ENCODE measurements at regions not wholly inside any gene's neighbourhood (a gene's known extent, or its start where the extent isn't known, plus 50 kb on each side); places are given as distances from the start of the nearest gene placed in this dataset.

DNA sequence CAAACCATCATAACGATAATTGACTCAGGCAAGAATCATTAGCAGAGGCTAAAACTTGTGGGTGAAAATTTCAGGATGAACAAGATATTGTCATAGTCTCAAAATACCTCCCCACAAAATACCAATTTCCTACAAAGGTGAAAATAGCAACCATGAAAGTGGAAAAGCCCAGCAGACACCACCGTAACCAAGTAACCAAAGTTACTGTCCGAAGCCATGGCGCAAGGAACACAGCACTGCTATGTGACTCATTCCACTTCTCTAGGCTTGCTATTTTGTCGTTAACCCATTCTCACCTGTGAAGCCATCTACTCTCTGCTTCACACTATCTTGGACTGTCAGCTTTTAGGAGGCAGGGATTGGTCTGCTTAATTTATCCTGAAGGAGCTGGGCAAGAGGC is 113.8 kb upstream of the CACUL1 start (continued):
- TF ChIP-seq CTCF (IDR thresholded peaks at IDR 0.05 in 2 of 3, conservative IDR thresholded peaks at IDR 0.05 in 1 of 3; ENCODE audit: borderline replicate concordance in 1 of 3, insufficient read depth in 1 of 3, low read depth in 2 of 3, low read length in 2 of 3) (no peak), YY1 (IDR thresholded peaks at IDR 0.05; ENCODE audit: extremely low read depth, insufficient replicate concordance, low read depth, low read length) (no peak), JUND (IDR thresholded peaks at IDR 0.05) (no peak)

- H3K4me1 ChIP-seq (ENCODE audit: control insufficient read depth in 1 of 2, insufficient read depth in 2 of 2, low read length in 2 of 2): peaks cover 9 to 10% of the 10 kb centered on the region in 2 experiments
- ATAC-seq (peak; percentile 78), DNase-seq (ENCODE audit: low read depth, low spot score) (no peak)
- H3K4me2 ChIP-seq (ENCODE audit: low read length): peak overlapping the region; percentile 26; the same call in 1 of the 2 replicates
- H3K4me3 ChIP-seq (replicated peaks in 1 of 2; ENCODE audit: low read depth in 1 of 2, low read length in 2 of 2): no peak overlapping the region
- H3K27ac ChIP-seq (ENCODE audit: low read depth, low read length): no peak overlapping the region
- ChIA-PET POLR2A (no interaction called here), RAD21 (ENCODE audit: low non-redundant PET in 1 of 2, low total read pairs in 2 of 2, uncharacterized antibody in 2 of 2, unreplicated experiment in 2 of 2) (no interaction called here), CTCF (interaction anchor here (1.2 to 1.4 kb wide), 2 partner anchors 10 to 149 kb away, joined by 3 read pairs; no protein-coding TSS in a partner anchor)
- no peaks in the 10 kb centered on the region for H3K36me3 ChIP-seq (ENCODE audit: control insufficient read depth in 1 of 2, insufficient read depth in 2 of 2, low read length in 2 of 2)
- BruUV-seq (replicated peaks): no TSS peak
- H4K20me1 ChIP-seq (ENCODE audit: insufficient read depth): no peaks in the 10 kb centered on the region
- H3K27me3 ChIP-seq (ENCODE audit: insufficient read depth, low read length): no peaks in the 10 kb centered on the region
- H3K79me2 ChIP-seq (ENCODE audit: insufficient read depth, low read length): no peaks in the 10 kb centered on the region
- H3K9me3 ChIP-seq (ENCODE audit: control insufficient read depth in 1 of 2, insufficient read depth in 1 of 2, low read depth in 1 of 2, low read length in 2 of 2): no peaks in the 10 kb centered on the region
- no peaks in the 10 kb centered on the region for H3K9me2 ChIP-seq (ENCODE audit: insufficient read depth)
- peak overlapping the region; percentile 24 for H2AFZ ChIP-seq (ENCODE audit: low read depth, low read length, poor library complexity, severe bottlenecking)
- intact Hi-C loops (cut with micrococcal nuclease): no loop called here
- H3K9ac ChIP-seq (ENCODE audit: low read length): no peak overlapping the region
- TF ChIP-seq, protein P1, sequence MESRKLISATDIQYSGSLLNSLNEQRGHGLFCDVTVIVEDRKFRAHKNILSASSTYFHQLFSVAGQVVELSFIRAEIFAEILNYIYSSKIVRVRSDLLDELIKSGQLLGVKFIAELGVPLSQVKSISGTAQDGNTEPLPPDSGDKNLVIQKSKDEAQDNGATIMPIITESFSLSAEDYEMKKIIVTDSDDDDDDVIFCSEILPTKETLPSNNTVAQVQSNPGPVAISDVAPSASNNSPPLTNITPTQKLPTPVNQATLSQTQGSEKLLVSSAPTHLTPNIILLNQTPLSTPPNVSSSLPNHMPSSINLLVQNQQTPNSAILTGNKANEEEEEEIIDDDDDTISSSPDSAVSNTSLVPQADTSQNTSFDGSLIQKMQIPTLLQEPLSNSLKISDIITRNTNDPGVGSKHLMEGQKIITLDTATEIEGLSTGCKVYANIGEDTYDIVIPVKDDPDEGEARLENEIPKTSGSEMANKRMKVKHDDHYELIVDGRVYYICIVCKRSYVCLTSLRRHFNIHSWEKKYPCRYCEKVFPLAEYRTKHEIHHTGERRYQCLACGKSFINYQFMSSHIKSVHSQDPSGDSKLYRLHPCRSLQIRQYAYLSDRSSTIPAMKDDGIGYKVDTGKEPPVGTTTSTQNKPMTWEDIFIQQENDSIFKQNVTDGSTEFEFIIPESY (IDR thresholded peaks at IDR 0.05; ENCODE audit: extremely low read depth, insufficient replicate concordance, low read length): no peak
- TF ChIP-seq POLR2A (IDR thresholded peaks at IDR 0.05; ENCODE audit: borderline replicate concordance, extremely low read depth, insufficient read depth, insufficient read length): no peak
- no peak for TF ChIP-seq CTCF (IDR thresholded peaks at IDR 0.05 in 2 of 3, conservative IDR thresholded peaks at IDR 0.05 in 1 of 3; ENCODE audit: borderline replicate concordance in 1 of 3, insufficient read depth in 1 of 3, low read depth in 2 of 3, low read length in 2 of 3)
- no peak for TF ChIP-seq ZFX (IDR thresholded peaks at IDR 0.05)
- no peak for TF ChIP-seq TCF7L2 (IDR thresholded peaks at IDR 0.05; ENCODE audit: borderline replicate concordance, extremely low read depth, insufficient read depth, insufficient read length)
- no peak for TF ChIP-seq ELF1 (IDR thresholded peaks at IDR 0.05; ENCODE audit: borderline replicate concordance, low read depth)
- no peak for TF ChIP-seq ZNF274 (IDR thresholded peaks at IDR 0.05; ENCODE audit: low read depth, low read length)
- TF ChIP-seq, protein P2, sequence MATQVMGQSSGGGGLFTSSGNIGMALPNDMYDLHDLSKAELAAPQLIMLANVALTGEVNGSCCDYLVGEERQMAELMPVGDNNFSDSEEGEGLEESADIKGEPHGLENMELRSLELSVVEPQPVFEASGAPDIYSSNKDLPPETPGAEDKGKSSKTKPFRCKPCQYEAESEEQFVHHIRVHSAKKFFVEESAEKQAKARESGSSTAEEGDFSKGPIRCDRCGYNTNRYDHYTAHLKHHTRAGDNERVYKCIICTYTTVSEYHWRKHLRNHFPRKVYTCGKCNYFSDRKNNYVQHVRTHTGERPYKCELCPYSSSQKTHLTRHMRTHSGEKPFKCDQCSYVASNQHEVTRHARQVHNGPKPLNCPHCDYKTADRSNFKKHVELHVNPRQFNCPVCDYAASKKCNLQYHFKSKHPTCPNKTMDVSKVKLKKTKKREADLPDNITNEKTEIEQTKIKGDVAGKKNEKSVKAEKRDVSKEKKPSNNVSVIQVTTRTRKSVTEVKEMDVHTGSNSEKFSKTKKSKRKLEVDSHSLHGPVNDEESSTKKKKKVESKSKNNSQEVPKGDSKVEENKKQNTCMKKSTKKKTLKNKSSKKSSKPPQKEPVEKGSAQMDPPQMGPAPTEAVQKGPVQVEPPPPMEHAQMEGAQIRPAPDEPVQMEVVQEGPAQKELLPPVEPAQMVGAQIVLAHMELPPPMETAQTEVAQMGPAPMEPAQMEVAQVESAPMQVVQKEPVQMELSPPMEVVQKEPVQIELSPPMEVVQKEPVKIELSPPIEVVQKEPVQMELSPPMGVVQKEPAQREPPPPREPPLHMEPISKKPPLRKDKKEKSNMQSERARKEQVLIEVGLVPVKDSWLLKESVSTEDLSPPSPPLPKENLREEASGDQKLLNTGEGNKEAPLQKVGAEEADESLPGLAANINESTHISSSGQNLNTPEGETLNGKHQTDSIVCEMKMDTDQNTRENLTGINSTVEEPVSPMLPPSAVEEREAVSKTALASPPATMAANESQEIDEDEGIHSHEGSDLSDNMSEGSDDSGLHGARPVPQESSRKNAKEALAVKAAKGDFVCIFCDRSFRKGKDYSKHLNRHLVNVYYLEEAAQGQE (IDR thresholded peaks at IDR 0.05; ENCODE audit: low read depth): no peak
- TF ChIP-seq SRF (IDR thresholded peaks at IDR 0.05; ENCODE audit: low read depth): no peak
- TF ChIP-seq EGR1 (IDR thresholded peaks at IDR 0.05; ENCODE audit: low read depth): no peak
- no peak for TF ChIP-seq SIN3A (IDR thresholded peaks at IDR 0.05; ENCODE audit: low read depth)
Measured at GRCh38 chr10:118870467-118871243, 115.9 kb upstream of the CACUL1 start.

Data from HCT116 (cell line).